ENCODE measurements at regions not wholly inside any gene's neighbourhood (a gene's known extent, or its start where the extent isn't known, plus 50 kb on each side); places are given as distances from the start of the nearest gene placed in this dataset.
"Not testable (repeated sequence)": the region's sequence is repeated elsewhere in the genome, so short reads cannot be mapped to it uniquely, and the experiment has no call there.

DNA sequence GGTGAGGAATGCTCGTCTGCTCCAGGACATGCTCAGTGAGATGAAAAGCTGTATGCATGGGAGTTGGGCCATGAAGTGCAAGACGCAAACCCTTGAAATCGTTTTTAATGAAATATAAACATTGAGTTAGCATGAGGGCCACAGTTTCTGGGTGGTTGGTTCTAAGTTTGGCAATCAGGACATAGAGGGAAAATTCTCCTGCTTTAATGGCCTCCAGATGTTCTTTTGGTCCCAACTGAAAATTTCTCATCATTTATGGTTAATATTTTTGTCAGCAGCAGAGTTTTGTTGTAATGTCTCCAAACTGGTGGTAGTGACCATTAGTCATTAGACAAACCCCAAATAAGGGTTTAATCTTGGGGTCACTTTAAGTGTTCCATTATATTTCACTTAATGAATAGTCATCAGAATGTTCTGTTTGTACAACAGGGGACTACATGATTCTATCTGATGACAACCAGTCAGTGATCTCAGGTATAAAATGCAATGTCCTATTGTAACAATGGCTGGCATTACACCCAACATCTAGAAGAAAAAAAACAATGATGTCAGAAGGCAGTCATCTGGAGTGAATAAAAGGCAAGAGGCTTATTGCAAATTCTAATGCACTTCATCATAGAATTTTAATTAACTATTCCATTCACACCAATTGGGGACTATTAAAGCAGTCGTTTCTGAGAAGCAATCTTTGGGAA lies 197.4 kb downstream of the JCAD start:
- no peaks in the 10 kb centered on the region for H3K9me3 ChIP-seq (ENCODE audit: control insufficient read depth, insufficient read depth, low read length)
- peaks cover 5% of the 10 kb centered on the region for H3K4me1 ChIP-seq (ENCODE audit: insufficient read depth, low read length)
- no peak overlapping the region for H3K9ac ChIP-seq (ENCODE audit: low read depth, low read length)
- no peaks in the 10 kb centered on the region for H3K36me3 ChIP-seq (ENCODE audit: insufficient read depth, low read length)

DNA sequence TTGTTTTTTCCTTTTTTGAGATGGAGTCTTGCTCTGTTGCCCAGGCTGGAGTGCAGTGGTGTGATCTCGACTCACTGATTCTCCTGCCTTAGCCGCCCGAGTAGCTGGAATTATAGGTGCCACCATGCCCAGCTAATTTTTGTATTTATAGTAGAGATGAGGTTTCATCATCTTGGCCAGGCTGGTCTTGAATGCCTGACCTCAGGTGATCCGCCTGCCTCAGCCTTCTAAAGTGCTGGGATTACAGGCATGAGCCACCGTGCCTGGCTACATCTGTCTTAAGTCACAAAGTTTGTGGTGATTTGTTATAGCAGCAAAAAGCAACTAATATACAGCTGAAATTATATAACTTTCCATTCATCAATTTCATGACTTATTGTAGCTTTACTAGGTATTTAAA lies 198.2 kb downstream of the JCAD start:
- H3K36me3 ChIP-seq (ENCODE audit: insufficient read depth, low read length) = not testable (repeated sequence)

DNA sequence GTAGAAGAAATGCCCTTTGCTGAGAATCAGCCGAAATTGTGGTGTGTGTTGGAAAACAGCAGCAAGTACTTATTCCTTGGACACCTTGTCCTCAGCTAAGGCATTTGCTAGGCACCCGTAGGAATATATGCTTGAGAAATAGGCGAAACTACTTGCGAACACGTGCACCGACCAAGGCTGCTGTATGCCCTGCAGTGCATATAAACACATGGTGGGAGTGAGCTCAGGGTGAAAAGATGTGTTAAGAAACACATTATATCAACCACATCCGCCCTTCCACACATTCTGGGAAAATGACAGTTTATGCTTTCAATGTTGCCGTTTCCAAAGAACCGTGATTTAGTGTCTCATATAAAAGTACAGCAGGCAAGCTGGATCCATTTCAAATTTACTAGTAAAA lies 199.2 kb downstream of the JCAD start:
- no peaks in the 10 kb centered on the region for H3K36me3 ChIP-seq (ENCODE audit: insufficient read depth, low read length)
- H3K9me3 ChIP-seq (ENCODE audit: control insufficient read depth, insufficient read depth, low read length) = no peaks in the 10 kb centered on the region
- H3K4me1 ChIP-seq (ENCODE audit: insufficient read depth, low read length) = peaks cover 5% of the 10 kb centered on the region
- H3K9ac ChIP-seq (ENCODE audit: low read depth, low read length) = no peak overlapping the region

More for the DNA sequence above, 198.2 kb downstream of the JCAD start:
- not testable (repeated sequence) for H3K9ac ChIP-seq (ENCODE audit: low read depth, low read length); H3K9me3 ChIP-seq (ENCODE audit: control insufficient read depth, insufficient read depth, low read length); H3K4me1 ChIP-seq (ENCODE audit: insufficient read depth, low read length)

DNA sequence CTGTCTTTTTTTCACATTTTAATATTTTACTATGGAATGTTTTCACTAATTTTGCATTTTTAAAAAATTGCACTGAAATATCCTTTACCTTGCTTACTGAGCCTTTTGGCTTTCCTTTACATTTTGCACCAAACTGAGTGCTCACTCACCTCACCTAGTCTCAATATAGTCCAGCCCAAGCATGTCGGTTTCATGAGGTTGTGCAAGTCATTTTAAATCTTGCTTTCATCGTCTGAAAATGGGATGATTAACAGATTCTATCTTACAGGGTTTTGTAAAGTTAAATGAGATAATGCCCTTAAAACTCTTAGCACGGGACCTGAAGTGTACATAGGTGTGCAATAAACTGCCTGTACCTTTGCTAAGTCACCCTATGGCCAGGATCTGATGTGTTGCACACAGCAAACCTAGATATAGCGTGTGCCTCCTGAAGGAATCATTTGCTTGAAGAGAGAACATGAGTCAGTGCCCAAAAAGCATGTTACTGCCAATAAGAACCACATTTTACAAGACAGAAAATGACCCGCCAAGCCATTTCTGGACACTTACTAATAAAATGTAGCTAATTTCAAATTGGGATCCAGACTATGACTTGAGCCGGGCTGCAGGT lies 199.8 kb downstream of the JCAD start:
- Histone ChIP-seq H3K9ac (ENCODE audit: low read depth, low read length) (no peak overlapping the region), H3K9me3 (ENCODE audit: control insufficient read depth, insufficient read depth, low read length) (no peaks in the 10 kb centered on the region), H3K4me1 (ENCODE audit: insufficient read depth, low read length) (peaks cover 5% of the 10 kb centered on the region), H3K36me3 (ENCODE audit: insufficient read depth, low read length) (no peaks in the 10 kb centered on the region)

DNA sequence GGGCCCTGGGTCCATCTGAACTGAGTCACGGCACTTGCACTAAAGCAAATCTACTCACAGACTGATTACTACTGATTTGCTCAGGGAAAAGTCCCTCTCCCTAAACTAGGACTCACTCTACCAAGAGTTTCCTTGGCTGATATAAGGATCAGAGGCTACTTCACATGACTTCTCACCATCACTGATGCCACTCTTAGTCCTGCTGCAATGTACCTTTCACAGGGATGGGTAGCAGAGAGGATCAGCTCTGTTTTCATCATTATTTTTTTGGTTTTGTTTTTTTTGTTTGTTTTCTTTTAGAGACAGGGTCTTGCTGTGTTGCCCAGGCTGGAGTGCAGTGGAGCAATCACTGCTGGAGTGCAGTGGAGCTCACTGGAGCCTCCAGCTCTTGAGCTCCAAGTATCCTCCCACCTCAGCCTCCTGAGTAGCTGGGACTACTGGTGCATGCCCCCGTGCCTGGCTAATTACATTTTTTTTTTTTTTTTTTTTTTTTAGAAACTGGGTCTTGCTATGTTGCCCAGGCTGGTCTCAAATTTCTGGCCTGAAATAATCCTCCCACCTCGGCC lies 200.6 kb downstream of the JCAD start:
- no peak overlapping the region for H3K9ac ChIP-seq (ENCODE audit: low read depth, low read length)

DNA sequence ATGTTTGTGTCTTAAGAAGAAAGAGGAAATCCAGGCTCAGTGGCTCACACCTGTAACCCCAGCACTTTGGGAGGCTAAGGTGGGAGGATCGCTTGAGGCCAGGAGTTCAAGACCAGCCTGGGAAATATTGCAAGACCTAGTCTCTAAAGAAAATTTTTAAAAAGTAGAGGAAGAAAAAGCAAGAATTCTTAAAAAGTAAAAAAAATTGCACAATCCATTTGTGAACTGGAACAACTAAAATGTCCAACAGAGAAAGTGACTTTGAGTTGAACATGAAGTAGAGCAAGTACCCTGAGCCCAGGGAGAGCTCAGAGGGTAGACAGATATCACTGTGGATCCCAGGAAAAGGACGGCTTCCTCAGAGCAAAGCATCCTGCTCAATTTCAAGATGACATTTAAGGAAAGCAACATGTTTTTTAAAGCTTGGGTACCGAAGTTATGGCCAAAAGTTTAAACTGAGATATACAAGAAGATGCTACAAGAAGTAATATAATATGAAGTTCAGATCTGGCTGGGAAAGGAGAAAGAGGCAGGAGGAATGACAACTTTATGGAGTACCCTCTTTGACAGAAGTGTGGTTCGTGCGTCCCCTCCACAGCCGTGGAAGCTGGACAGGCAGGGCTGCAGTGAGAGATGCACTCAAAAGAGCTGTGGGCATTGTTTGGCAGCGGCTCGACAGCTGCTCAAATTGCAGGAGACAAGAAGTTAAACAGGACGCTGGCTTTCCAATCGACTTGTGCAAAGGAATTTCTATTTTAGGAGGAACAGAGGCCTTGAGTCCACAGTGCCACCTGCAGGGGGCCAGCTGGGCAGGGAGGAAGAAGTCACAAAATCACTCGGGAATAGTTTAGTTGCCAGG lies 201.3 kb downstream of the JCAD start:
- no peak overlapping the region for H3K9ac ChIP-seq (ENCODE audit: low read depth, low read length)
- H3K4me1 ChIP-seq (ENCODE audit: insufficient read depth, low read length) = peaks cover 5% of the 10 kb centered on the region
- H3K9me3 ChIP-seq (ENCODE audit: control insufficient read depth, insufficient read depth, low read length) = no peaks in the 10 kb centered on the region
- no peaks in the 10 kb centered on the region for H3K36me3 ChIP-seq (ENCODE audit: insufficient read depth, low read length)

More for the DNA sequence above, 200.6 kb downstream of the JCAD start:
- H3K9me3 ChIP-seq (ENCODE audit: control insufficient read depth, insufficient read depth, low read length) = no peaks in the 10 kb centered on the region
- H3K36me3 ChIP-seq (ENCODE audit: insufficient read depth, low read length) = no peaks in the 10 kb centered on the region
- H3K4me1 ChIP-seq (ENCODE audit: insufficient read depth, low read length) = peaks cover 5% of the 10 kb centered on the region

DNA sequence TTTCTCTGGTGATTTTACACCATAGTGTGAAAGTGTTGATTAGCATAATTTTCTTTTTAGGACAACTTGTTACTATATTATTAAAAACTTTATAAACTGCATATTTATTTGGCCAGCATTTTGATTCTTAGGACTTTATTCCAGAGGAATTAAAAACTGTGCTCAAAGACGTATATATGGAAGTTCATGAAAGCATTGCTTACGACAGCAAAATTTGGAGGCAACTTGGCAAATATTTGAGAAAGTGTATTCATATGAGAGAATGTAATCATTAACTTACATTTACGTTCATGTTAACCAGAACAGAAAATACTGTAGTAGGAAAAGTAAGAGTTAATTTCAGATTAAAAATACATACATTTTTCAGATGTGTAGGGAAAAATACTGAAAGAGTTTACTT lies 203.1 kb downstream of the JCAD start:
- no peak overlapping the region for H3K9ac ChIP-seq (ENCODE audit: low read depth, low read length)
- no peaks in the 10 kb centered on the region for H3K9me3 ChIP-seq (ENCODE audit: control insufficient read depth, insufficient read depth, low read length)
- H3K36me3 ChIP-seq (ENCODE audit: insufficient read depth, low read length) = no peaks in the 10 kb centered on the region
- peaks cover 5% of the 10 kb centered on the region for H3K4me1 ChIP-seq (ENCODE audit: insufficient read depth, low read length)

DNA sequence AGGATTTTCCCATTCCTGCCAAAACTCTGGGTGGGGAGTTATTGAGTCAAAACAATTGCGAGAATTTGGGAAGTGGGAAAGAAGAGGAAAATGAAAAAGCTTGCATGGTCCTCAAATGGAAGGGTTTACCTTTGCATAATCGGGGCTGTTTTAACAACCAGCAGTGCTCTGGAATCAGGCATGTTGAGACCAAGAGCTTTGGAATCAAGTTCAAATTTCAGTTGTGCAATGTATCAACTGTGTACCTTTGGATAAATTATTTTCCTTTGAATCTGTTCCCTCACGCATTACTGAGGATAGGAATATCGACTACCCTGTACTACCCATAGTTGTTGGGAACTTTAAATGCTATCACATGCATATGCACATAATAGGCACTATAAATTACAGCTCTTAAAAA lies 205.5 kb downstream of the JCAD start:
- Histone ChIP-seq H3K36me3 (ENCODE audit: insufficient read depth, low read length) (no peaks in the 10 kb centered on the region), H3K9me3 (ENCODE audit: control insufficient read depth, insufficient read depth, low read length) (no peaks in the 10 kb centered on the region), H3K9ac (ENCODE audit: low read depth, low read length) (no peak overlapping the region), H3K4me1 (ENCODE audit: insufficient read depth, low read length) (peaks cover 5% of the 10 kb centered on the region)

DNA sequence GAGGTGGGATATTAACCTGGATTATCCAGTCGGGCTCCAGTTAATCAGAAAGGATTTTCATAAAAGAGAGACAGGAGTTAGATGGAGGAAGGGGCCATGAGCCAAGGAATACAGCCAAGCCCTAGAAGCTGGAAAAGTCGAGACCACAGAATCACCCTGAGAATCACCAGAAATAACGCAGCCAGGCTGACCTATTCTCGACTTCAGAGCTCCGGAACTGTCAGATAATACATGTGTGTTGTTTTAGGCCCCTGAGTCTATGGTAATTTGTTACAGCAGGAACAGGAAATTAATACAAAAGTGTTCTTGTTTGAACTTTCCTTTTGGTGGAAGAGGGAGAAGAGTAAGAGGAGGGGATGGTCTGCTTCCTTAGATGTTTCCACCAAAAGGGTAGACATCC lies 208.1 kb downstream of the JCAD start:
- Histone ChIP-seq H3K4me1 (ENCODE audit: insufficient read depth, low read length) (no peaks in the 10 kb centered on the region), H3K36me3 (ENCODE audit: insufficient read depth, low read length) (no peaks in the 10 kb centered on the region), H3K9me3 (ENCODE audit: control insufficient read depth, insufficient read depth, low read length) (no peaks in the 10 kb centered on the region), H3K9ac (ENCODE audit: low read depth, low read length) (no peak overlapping the region)

DNA sequence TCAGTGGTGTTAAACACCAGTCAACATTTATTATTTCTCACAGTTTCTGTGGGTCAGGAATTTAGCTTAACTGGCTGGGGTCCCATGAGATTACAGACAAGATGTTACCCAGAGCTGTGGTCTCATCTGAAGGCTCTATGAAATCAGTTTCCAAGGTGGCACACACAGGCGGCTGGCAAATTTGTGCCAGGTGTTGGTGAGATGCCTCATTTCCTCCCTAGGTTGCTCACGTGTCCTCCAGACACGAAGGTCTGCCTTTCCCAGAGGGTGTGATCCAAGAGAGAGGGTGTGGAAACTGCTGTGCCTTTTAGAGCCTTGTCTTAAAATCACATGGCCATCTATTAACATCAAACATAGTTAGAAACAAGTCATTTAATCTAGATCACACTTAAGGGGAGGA lies 209.0 kb downstream of the JCAD start:
- no peak overlapping the region for H3K9ac ChIP-seq (ENCODE audit: low read depth, low read length)
- no peaks in the 10 kb centered on the region for H3K4me1 ChIP-seq (ENCODE audit: insufficient read depth, low read length)
- H3K9me3 ChIP-seq (ENCODE audit: control insufficient read depth, insufficient read depth, low read length) = no peaks in the 10 kb centered on the region
- no peaks in the 10 kb centered on the region for H3K36me3 ChIP-seq (ENCODE audit: insufficient read depth, low read length)

DNA sequence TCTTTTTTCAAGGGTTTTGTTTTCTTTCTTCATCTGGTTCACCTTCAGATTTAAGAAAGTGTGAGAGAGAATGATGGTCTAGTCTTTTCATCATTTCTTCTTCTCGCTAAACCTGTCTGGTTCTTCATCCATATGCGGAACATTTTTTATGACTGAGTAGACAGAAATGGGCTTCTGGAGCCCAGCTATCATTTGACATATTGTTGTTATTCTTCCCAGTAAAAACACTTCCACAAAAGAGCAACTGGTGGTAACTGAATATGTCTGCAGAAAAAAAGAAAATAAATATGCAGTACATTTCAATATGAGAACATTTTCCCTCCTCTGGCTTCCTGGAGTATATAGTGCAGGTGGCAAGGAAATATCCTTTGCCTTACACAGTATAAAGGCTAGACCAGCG lies 209.5 kb downstream of the JCAD start:
- no peak overlapping the region for H3K9ac ChIP-seq (ENCODE audit: low read depth, low read length)

DNA sequence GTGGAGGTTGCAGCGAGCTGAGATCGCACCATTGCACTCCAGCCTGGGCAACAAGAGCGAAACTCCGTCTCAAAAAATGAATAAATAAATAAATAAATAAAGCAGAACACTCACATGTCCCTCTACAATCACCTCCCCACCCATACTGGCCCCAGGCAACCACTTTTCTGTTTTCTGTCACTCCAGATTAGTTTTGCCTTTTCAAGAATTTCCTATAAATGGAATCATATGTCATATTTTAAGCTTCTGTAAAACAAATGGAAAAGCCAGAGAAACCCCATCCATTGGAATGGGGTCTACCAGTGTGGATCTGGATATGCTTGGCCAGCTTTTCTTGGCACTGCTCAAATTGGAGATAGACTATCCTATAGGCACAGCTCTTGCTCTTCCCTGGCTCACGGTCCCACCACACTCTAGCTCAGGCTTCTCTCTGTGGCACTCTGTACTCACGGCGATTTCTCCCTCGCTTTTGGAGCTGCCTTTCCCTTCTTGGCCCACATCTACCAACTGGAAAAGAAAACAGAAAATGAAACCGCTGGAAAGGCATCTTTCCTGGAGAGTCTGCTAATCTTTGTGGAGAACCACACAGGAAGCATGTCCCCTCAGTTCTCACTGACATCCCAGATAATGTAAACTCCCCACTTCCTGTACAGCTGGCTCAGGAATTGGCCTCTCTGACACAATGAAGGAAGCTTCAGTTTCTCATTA lies 210.1 kb downstream of the JCAD start:
- Histone ChIP-seq H3K9ac (ENCODE audit: low read depth, low read length) (no peak overlapping the region), H3K36me3 (ENCODE audit: insufficient read depth, low read length) (no peaks in the 10 kb centered on the region), H3K4me1 (ENCODE audit: insufficient read depth, low read length) (no peaks in the 10 kb centered on the region), H3K9me3 (ENCODE audit: control insufficient read depth, insufficient read depth, low read length) (no peaks in the 10 kb centered on the region)

More for the DNA sequence above, 209.5 kb downstream of the JCAD start:
- H3K36me3 ChIP-seq (ENCODE audit: insufficient read depth, low read length) = no peaks in the 10 kb centered on the region
- no peaks in the 10 kb centered on the region for H3K9me3 ChIP-seq (ENCODE audit: control insufficient read depth, insufficient read depth, low read length)
- H3K4me1 ChIP-seq (ENCODE audit: insufficient read depth, low read length) = no peaks in the 10 kb centered on the region

DNA sequence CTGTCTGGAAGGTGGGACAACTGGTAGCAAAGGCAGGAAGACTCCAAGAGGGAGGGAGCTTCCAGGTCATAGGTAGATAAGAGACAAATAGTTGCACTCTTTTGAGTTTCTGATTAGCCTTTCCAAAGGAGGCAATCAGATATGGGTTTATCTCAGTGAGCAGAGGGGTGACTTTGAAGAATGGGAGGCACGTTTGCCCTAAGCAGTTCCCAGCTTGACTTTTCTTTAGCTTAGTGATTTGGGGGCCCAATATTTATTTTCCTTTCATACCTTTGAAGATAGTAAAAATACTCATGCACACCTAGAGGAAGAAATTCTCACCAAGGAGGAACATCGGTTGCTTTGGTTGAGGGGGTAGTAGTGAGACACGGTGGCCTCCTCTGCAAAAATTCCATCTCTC lies 212.1 kb upstream of the SVIL start:
- Histone ChIP-seq H3K9me3 (ENCODE audit: control insufficient read depth, insufficient read depth, low read length) (no peaks in the 10 kb centered on the region), H3K36me3 (ENCODE audit: insufficient read depth, low read length) (no peaks in the 10 kb centered on the region), H3K4me1 (ENCODE audit: insufficient read depth, low read length) (no peaks in the 10 kb centered on the region), H3K9ac (ENCODE audit: low read depth, low read length) (no peak overlapping the region)

DNA sequence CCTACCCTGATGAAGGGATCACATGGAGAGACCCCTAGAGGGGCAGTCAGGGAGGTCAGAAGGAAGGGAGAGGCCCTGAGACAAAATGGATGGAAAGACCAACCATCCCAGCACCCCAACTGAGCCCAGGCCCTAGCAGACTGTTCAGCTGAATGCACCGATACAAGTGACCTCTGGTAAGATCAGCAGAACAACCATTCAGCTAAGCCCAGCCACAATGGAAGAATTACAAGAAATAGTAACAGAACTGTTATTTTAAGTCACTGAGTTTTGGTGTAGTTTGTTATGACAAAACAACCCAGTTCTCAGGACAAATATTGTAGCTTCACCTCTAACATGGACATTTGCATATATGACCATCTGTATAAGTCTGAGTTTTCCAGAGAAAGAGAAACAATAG lies 210.4 kb upstream of the SVIL start:
- Histone ChIP-seq H3K36me3 (ENCODE audit: insufficient read depth, low read length) (no peaks in the 10 kb centered on the region), H3K9ac (ENCODE audit: low read depth, low read length) (no peak overlapping the region), H3K9me3 (ENCODE audit: control insufficient read depth, insufficient read depth, low read length) (no peaks in the 10 kb centered on the region), H3K4me1 (ENCODE audit: insufficient read depth, low read length) (no peaks in the 10 kb centered on the region)
